Heart left ventricle (tissue), 16 donors: ENCODE measurements at regions not wholly inside any gene's neighbourhood (a gene's known extent, or its start where the extent isn't known, plus 50 kb on each side); places are given as distances from the start of the nearest gene placed in this dataset.

Experiments used
- ATAC-seq, 4 donors: fragments of 200-7000 bp; cut with Tn5 transposase; one replicate each; pipeline ENCODE4 v1.9.1; 2020 to 2022; ENCODE audit warnings: moderate library complexity in 4 of 4, mild to moderate bottlenecking in 3 of 4, moderate number of reproducible peaks in 1 of 4
- DNase-seq, 5 donors: peaks; one replicate each; pipeline ENCODE4 v3.0.0-alpha.2; 2020
- H3K27ac ChIP-seq, 12 donors: fragments of 200-600 bp; sonication (generic) in 4 of 12; one replicate each; pipeline versions ENCODE4 v1.5.0 to v1.8.0; 2016 to 2022; ENCODE audit warnings: mild to moderate bottlenecking in 2 of 12
- H3K27me3 ChIP-seq, 9 donors: fragments of 200-600 bp; sonication (generic) in 2 of 9; one replicate each; pipeline versions ENCODE4 v1.5.1 to v1.8.0; 2016 to 2022; ENCODE audit warnings: mild to moderate bottlenecking in 3 of 9
- H3K36me3 ChIP-seq, 9 donors: fragments of 200-600 bp; sonication (generic) in 2 of 9; one replicate each; pipeline versions ENCODE4 v1.5.0 to v1.8.0; 2018 to 2022; ENCODE audit warnings: mild to moderate bottlenecking in 2 of 9
- H3K4me1 ChIP-seq, 12 donors: fragments of 200-600 bp; sonication (generic) in 4 of 12; one replicate each; pipeline versions ENCODE4 v1.5.0 to v1.8.0; 2016 to 2022; ENCODE audit warnings: mild to moderate bottlenecking in 3 of 12
- H3K4me3 ChIP-seq, 12 donors: fragments of 200-600 bp; sonication (generic) in 4 of 12; one replicate each; pipeline versions ENCODE4 v1.5.0 to v1.8.0; 2017 to 2022; ENCODE audit warnings: mild to moderate bottlenecking in 9 of 12, moderate library complexity in 4 of 12
- H3K9me3 ChIP-seq, 12 donors: fragments of 200-600 bp; sonication (generic) in 4 of 12; one replicate each; pipeline versions ENCODE4 v1.5.0 to v1.8.0; 2016 to 2022; ENCODE audit warnings: mild to moderate bottlenecking in 1 of 12
- POLR2A ChIP-seq, 2 donors: fragments of 450-650 bp; IDR thresholded peaks; one replicate each; pipeline ENCODE4 v1.6.1; 2017; ENCODE audit warnings: antibody characterized with exemption in 2 of 2, mild to moderate bottlenecking in 2 of 2, moderate library complexity in 2 of 2
- WGBS, 4 donors: extraction: QIAGEN DNeasy Blood & Tissue Kit in 2 of 4; methylation state at CpG; one replicate each; pipeline versions ENCODE4 v1.1.5 to v1.1.7; 2013 to 2018; 5-methylcytosine and 5-hydroxymethylcytosine counted together
- intact Hi-C, 10 donors: fragments of 100-400 bp; cut with DNase I; formaldehyde crosslinking; loops; one replicate each; pipeline versions ENCODE4 v1.11.1 to v1.14.2; 2022
- TF ChIP-seq, protein P1 (sequence below), 12 donors: fragments of 200-600 bp; sonication (generic) in 4 of 12; IDR thresholded peaks; one replicate each; pipeline versions ENCODE4 v1.5.0 to v1.8.0; 2018 to 2022; ENCODE audit warnings: antibody characterized with exemption in 12 of 12, mild to moderate bottlenecking in 5 of 12
- donor health status: ischemic (EF 13 %, LVEDD 7.1; RV severe dilation, severe dysfunction).
- donor health status: healthy with polysubstance abuse.
- donor health status: DM: no; HTN: yes; CAD: no.
- donor health status: DM: no; HTN: no; CAD: no.
- donor health status: ischemic (EF 25% LVEDD 6.9; RV normal size, moderate dysfunction).
- donor health status: ischemic (EF 25% LVEDD 5.7; RV mildly dilated, moderate dysfunction).
- donor health status: healthy.
- donor health status: DM: yes; HTN: yes; CAD: no.
- donor health status: ischemic (EF 35%, LVEDD 5.7; RV mildly dilated, moderate dysfunction).
- donor health status: nonischemic (EF 11% LVEDD 7.7; RV severe dilation, severe dysfunction).
- donor health status: DM: yes; HTN: yes; CAD: no.
- donor health status: PGD.
- donor health status: ischemic (EF 29% LVEDD 5.4; RV normal size, mild dysfunction).
- donor health status: nonischemic (EF 23%, LVEDD 6.1; RV moderate dilation, normal function).

DNA sequence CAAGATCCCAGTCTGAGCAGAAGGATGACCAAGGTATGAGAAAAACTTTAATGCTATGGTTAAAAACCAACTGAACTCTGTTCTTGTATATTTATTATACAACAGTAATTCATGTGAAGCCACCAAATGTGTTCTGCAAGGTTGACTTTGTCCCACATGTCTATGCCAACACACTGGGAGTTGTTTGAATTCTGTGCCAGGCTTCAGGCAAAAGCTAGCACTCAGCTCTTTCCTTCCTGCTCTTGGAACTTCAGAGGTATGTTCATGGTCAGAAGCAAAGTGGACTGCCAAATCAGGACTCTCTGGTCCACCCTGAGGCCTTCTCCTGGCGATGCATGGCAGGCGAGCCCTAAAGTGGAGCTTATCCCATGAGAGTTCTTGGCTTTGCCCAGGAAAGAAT is 205.6 kb upstream of the AR start:
- no peak for TF ChIP-seq POLR2A (IDR thresholded peaks at IDR 0.05)
- TF ChIP-seq, protein P1, sequence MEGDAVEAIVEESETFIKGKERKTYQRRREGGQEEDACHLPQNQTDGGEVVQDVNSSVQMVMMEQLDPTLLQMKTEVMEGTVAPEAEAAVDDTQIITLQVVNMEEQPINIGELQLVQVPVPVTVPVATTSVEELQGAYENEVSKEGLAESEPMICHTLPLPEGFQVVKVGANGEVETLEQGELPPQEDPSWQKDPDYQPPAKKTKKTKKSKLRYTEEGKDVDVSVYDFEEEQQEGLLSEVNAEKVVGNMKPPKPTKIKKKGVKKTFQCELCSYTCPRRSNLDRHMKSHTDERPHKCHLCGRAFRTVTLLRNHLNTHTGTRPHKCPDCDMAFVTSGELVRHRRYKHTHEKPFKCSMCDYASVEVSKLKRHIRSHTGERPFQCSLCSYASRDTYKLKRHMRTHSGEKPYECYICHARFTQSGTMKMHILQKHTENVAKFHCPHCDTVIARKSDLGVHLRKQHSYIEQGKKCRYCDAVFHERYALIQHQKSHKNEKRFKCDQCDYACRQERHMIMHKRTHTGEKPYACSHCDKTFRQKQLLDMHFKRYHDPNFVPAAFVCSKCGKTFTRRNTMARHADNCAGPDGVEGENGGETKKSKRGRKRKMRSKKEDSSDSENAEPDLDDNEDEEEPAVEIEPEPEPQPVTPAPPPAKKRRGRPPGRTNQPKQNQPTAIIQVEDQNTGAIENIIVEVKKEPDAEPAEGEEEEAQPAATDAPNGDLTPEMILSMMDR (IDR thresholded peaks at IDR 0.05) = no peak
- Histone ChIP-seq H3K4me3 (no peak overlapping the region), H3K27me3 (no peaks in the 10 kb centered on the region), H3K27ac (no peak overlapping the region), H3K36me3 (no peaks in the 10 kb centered on the region), H3K4me1 (no peaks in the 10 kb centered on the region), H3K9me3 (no peaks in the 10 kb centered on the region)
- intact Hi-C loops = no loop called here
- ATAC-seq (no peak), DNase-seq (no peak)
- 64 to 89% (median 77%) methylated on average over 2 of the region's 2 CpGs for WGBS, 4 donors

DNA sequence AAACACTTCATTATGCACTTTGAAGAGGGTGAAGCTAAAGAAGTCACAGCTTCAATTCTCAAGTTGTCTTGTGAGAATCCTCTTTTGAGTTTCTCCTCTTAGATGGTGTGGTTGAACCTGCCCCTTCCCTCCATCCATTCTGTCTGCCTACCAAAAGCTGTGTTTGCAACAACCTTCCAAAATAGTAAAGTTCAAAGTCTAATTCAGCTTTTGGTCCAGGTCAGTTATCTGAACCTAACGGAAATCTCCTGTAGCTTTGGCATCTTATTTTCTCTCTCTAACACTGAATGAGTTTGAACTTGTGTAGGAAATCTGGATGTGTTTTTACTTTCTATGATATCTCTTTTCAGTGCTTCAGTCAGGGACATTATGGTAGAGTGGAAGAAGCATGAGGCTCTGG is 201.7 kb upstream of the AR start:
- WGBS, 4 donors = 52 to 87% (median 76%) methylated on average over 1 of the region's 1 CpG
- TF ChIP-seq, protein P1 (IDR thresholded peaks at IDR 0.05) = no peak
- TF ChIP-seq POLR2A (IDR thresholded peaks at IDR 0.05) = no peak
- Histone ChIP-seq H3K27me3 (no peaks in the 10 kb centered on the region), H3K27ac (no peak overlapping the region), H3K36me3 (no peaks in the 10 kb centered on the region), H3K9me3 (no peaks in the 10 kb centered on the region), H3K4me3 (no peak overlapping the region), H3K4me1 (no peaks in the 10 kb centered on the region)
- no peak for ATAC-seq
- intact Hi-C loops = no loop called here
- no peak for DNase-seq

DNA sequence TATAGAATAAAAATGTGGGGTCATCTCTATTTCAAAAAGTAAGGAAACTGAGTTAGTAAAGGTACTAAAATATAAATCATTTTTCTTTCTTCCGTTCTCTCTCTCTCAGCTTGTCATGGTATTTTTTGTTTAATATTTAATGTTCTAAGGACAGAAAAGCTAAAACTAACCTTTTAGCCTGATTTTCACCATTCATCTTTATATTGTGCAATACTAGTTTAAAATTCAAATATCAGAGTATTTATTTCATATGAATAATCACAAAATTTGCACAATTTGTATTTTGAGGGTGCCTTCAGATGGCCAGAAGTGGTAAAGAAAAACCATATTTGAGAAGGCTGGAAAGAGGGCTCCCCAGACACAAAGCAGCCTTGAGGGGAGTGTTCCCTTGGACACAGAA is 197.6 kb upstream of the AR start:
- Histone ChIP-seq H3K36me3 (no peaks in the 10 kb centered on the region), H3K9me3 (no peaks in the 10 kb centered on the region), H3K27me3 (no peaks in the 10 kb centered on the region), H3K4me1 (no peaks in the 10 kb centered on the region), H3K27ac (no peak overlapping the region), H3K4me3 (no peak overlapping the region)
- ATAC-seq = no peak
- TF ChIP-seq POLR2A (IDR thresholded peaks at IDR 0.05) = no peak
- TF ChIP-seq, protein P1 (IDR thresholded peaks at IDR 0.05) = no peak
- DNase-seq = no peak
- 74 to 93% (median 84%) methylated on average over 1 of the region's 1 CpG for WGBS, 4 donors
- intact Hi-C loops = no loop called here

DNA sequence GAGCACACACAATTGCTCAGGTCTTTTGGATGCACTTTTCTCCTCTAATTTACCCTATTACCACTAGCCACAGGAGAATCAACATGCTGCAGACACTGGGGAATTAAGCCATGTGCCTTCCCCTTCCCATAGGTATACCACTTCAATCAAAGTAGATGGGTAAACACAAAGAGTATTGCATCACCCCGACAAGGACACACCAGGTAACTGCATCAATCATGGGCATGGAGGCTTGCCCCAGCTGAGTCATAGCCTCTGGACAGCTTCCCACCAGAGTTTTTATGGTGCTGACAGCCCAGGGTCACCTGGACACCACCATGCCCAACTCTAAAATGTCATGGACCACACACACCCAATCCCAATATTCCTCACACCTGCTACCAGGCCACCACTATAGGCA is 197.2 kb upstream of the AR start:
- TF ChIP-seq POLR2A (IDR thresholded peaks at IDR 0.05) = no peak
- TF ChIP-seq, protein P1 (IDR thresholded peaks at IDR 0.05) = no peak
- H3K36me3 ChIP-seq = no peaks in the 10 kb centered on the region
- no peak overlapping the region for H3K4me3 ChIP-seq
- no peak for DNase-seq
- intact Hi-C loops = no loop called here
- no peaks in the 10 kb centered on the region for H3K4me1 ChIP-seq
- no peak for ATAC-seq
- no peaks in the 10 kb centered on the region for H3K27me3 ChIP-seq
- no peaks in the 10 kb centered on the region for H3K9me3 ChIP-seq
- H3K27ac ChIP-seq = no peak overlapping the region
- WGBS, 4 donors = 33 to 88% (median 71%) methylated on average over 1 of the region's 1 CpG
